PC-9 (cell line): ENCODE measurements at regions not wholly inside any gene's neighbourhood (a gene's known extent, or its start where the extent isn't known, plus 50 kb on each side); places are given as distances from the start of the nearest gene placed in this dataset.

Source experiments
- BruUV-seq: library from RNA; stranded (reverse); fragments of 400-500 nt; replicated peaks from 2 replicates; lab custom pipeline; 2021; lab: Mats Ljungman, UMichigan
- CTCF ChIA-PET: fragments of 300-600 bp; sonication (Branson Sonifier 250); formaldehyde crosslinking; loops from one replicate; lab custom pipeline; 2022; ENCODE audit warnings: antibody characterized with exemption; lab: Charles Lee
- POLR2A ChIA-PET: fragments of 300-600 bp; sonication (Branson Sonifier 250); formaldehyde crosslinking; loops from one replicate; lab custom pipeline; 2022; ENCODE audit warnings: antibody characterized with exemption; ENCODE audit not compliant: unreplicated experiment; lab: Charles Lee
- DNase-seq, 2 experiments: peaks; one replicate each; pipeline versions ENCODE4 v3.0.0 to v3.0.0-alpha.2; 2015 to 2022; ENCODE audit warnings: mixed read lengths in 1 of 2
- H2AFZ ChIP-seq: fragments of 200-600 bp; sonication (generic); 2 replicates; pipeline ENCODE4 v1.8.1; 2017; ENCODE audit warnings: antibody characterized with exemption
- H3F3A ChIP-seq: fragments of 200-600 bp; sonication (generic); 2 replicates; pipeline ENCODE4 v1.8.1; 2017; ENCODE audit warnings: antibody characterized with exemption, mild to moderate bottlenecking, low read depth; ENCODE audit not compliant: insufficient read depth
- H3K27ac ChIP-seq: fragments of 200-600 bp; sonication (generic); 2 replicates; pipeline ENCODE4 v1.6.1; 2016; ENCODE audit warnings: mixed run types
- H3K27me3 ChIP-seq: fragments of 200-600 bp; sonication (generic); 2 replicates; pipeline ENCODE4 v1.6.1; 2016; ENCODE audit warnings: low read depth, mixed run types; ENCODE audit not compliant: insufficient read depth
- H3K36me3 ChIP-seq: fragments of 200-600 bp; sonication (generic); 2 replicates; pipeline ENCODE4 v1.6.1; 2016; ENCODE audit warnings: low read depth, mixed run types
- H3K4me1 ChIP-seq: fragments of 200-600 bp; sonication (generic); replicated peaks from 2 replicates; pipeline ENCODE4 v1.6.1; 2016; ENCODE audit warnings: mixed run types; ENCODE audit not compliant: insufficient read depth
- H3K4me2 ChIP-seq: fragments of 200-600 bp; sonication (generic); 2 replicates; pipeline ENCODE4 v1.6.1; 2017; ENCODE audit warnings: mixed run types
- H3K4me3 ChIP-seq: fragments of 200-600 bp; sonication (generic); 2 replicates; pipeline ENCODE4 v1.6.1; 2016; ENCODE audit warnings: mixed run types
- H3K79me2 ChIP-seq: fragments of 200-600 bp; sonication (generic); 2 replicates; pipeline ENCODE4 v1.6.1; 2017; ENCODE audit warnings: low read depth, mixed run types
- H3K9me2 ChIP-seq: fragments of 200-600 bp; sonication (generic); 2 replicates; pipeline ENCODE4 v1.8.1; 2017; ENCODE audit warnings: mild to moderate bottlenecking; ENCODE audit not compliant: insufficient read depth
- H3K9me3 ChIP-seq: fragments of 200-600 bp; sonication (generic); 2 replicates; pipeline ENCODE4 v1.8.1; 2016; ENCODE audit warnings: low read depth; ENCODE audit not compliant: insufficient read depth
- H4K20me1 ChIP-seq: fragments of 200-600 bp; sonication (generic); 2 replicates; pipeline ENCODE4 v1.8.1; 2017; ENCODE audit not compliant: insufficient read depth
- EZH2 ChIP-seq: fragments of 200-600 bp; sonication (generic); IDR thresholded peaks from 2 replicates; pipeline ENCODE4 v1.8.0; 2017; ENCODE audit warnings: antibody characterized with exemption, low read depth
- intact Hi-C: fragments of 100-400 bp; cut with micrococcal nuclease; formaldehyde crosslinking; loops from one replicate; pipeline ENCODE4 v1.10.0; 2022; ENCODE audit not compliant: unreplicated experiment
- TF ChIP-seq, protein P1 (sequence below): fragments of 200-600 bp; sonication (generic); conservative IDR thresholded peaks from 2 replicates; pipeline ENCODE4 v1.6.1; 2017; ENCODE audit warnings: mixed run types, antibody characterized with exemption, mild to moderate bottlenecking, moderate library complexity

DNA sequence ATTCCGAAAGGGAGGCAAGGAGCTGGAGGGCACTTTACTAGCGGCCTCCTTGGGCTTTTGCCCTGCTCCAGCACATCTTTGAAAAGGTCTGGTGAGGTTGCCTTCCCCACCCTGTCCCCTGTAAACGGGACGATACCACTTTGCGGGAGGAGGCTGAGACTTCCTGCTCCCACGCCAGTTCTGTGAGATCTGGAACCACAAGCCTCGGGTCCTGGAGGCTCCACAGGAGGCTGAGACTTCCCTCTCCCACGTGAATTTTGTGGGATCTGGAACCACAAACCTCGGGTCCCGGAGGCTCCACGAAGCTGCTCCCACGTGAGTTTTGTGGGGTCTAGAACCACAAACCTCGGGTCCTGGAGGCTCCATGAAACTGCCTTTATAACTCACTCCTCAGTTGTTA, 209.3 kb downstream of the DLL1 start:
- H3K4me3 ChIP-seq: no peak overlapping the region
- H3K27me3 ChIP-seq: peaks cover 79% of the 10 kb centered on the region
- no peak overlapping the region for H2AFZ ChIP-seq
- H3K9me2 ChIP-seq: no peaks in the 10 kb centered on the region
- no peaks in the 10 kb centered on the region for H3K4me1 ChIP-seq
- no TSS peak for BruUV-seq
- no peaks in the 10 kb centered on the region for H3K79me2 ChIP-seq
- H3F3A ChIP-seq: no peaks in the 10 kb centered on the region
- TF ChIP-seq EZH2: no peak
- TF ChIP-seq, protein P1, sequence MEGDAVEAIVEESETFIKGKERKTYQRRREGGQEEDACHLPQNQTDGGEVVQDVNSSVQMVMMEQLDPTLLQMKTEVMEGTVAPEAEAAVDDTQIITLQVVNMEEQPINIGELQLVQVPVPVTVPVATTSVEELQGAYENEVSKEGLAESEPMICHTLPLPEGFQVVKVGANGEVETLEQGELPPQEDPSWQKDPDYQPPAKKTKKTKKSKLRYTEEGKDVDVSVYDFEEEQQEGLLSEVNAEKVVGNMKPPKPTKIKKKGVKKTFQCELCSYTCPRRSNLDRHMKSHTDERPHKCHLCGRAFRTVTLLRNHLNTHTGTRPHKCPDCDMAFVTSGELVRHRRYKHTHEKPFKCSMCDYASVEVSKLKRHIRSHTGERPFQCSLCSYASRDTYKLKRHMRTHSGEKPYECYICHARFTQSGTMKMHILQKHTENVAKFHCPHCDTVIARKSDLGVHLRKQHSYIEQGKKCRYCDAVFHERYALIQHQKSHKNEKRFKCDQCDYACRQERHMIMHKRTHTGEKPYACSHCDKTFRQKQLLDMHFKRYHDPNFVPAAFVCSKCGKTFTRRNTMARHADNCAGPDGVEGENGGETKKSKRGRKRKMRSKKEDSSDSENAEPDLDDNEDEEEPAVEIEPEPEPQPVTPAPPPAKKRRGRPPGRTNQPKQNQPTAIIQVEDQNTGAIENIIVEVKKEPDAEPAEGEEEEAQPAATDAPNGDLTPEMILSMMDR: no peak
- no peaks in the 10 kb centered on the region for H4K20me1 ChIP-seq
- intact Hi-C loops: no loop called here
- ChIA-PET POLR2A (no interaction called here), CTCF (no interaction called here)
- no peak for DNase-seq
- no peaks in the 10 kb centered on the region for H3K9me3 ChIP-seq
- H3K4me2 ChIP-seq: no peak overlapping the region
- no peak overlapping the region for H3K27ac ChIP-seq
- no peaks in the 10 kb centered on the region for H3K36me3 ChIP-seq

DNA sequence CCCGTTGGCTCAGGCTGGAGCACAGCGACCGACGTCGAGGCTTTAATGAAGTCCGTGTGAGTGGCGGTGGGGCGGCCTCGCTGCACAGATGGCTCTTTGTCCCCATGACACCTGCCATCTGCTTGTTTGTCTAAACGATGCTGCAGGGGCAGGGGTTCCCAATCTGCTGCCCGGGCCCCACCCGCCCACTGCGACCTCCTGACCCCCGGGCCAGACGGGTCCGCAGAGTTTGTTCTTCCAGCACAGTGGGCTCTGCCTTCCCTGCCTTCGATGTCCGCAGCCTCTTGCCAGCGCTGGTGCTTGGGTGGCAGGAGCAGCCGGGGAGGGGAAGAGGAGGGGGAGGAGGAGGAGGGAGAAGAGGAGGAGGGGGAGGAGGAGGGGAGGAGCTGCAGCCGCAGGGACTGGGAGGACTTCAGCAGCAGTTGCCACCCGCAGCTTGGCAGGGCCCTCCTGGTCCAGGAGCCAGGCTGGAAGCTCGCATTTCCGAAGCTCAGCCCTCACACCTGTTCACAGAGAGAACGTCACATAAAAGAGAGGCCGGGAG, 210.0 kb downstream of the DLL1 start:
- TF ChIP-seq, protein P1: no peak
- no peak for TF ChIP-seq EZH2
- POLR2A ChIA-PET: no interaction called here
- BruUV-seq: no TSS peak

DNA sequence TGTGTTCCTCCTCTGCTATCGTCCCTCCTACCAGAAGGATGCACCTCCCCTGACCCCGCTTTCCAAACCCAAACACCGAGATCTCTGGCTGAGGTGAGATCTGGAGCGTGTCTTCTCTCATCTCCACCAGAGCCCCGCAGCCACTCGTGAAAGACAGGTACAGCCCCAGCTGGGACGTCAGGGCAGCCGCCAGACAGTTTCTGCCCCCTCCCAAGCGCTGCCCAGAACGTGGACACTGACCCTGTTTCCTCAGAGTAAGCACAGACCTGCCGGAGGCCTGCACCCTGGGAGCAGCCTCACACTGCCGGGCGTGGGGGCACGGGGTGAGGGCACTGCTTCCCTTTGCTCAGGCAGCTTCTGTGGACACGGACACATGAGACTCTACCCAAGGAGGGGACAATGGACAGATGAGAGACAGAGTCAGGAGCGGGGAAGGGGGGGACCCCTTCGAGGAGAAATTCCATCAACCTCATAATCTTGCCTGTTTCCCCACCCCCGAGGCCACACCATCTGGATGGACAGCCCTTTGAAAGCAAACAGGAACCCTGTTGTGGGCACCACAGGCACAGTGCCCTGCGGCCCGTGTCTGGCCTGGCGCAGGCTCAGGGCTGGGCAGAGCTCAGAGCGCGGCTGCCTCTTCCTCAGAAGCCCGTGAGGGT, 210.6 kb downstream of the DLL1 start:
- ChIA-PET POLR2A (no interaction called here), CTCF (no interaction called here)

More for the DNA sequence above, 210.0 kb downstream of the DLL1 start:
- Histone ChIP-seq H3K27me3 (peaks cover 83% of the 10 kb centered on the region), H3K27ac (no peak overlapping the region), H3K79me2 (no peaks in the 10 kb centered on the region), H4K20me1 (no peaks in the 10 kb centered on the region), H3K4me2 (no peak overlapping the region), H3K4me3 (no peak overlapping the region), H2AFZ (no peak overlapping the region), H3K9me3 (no peaks in the 10 kb centered on the region), H3K36me3 (no peaks in the 10 kb centered on the region), H3F3A (no peaks in the 10 kb centered on the region), H3K9me2 (no peaks in the 10 kb centered on the region), H3K4me1 (no peaks in the 10 kb centered on the region)
- intact Hi-C loops: no loop called here
- no peak for DNase-seq
- CTCF ChIA-PET: no interaction called here

More for the DNA sequence above, 210.6 kb downstream of the DLL1 start:
- no peak overlapping the region for H3K4me3 ChIP-seq
- H3F3A ChIP-seq: no peaks in the 10 kb centered on the region
- H3K4me1 ChIP-seq: no peaks in the 10 kb centered on the region
- TF ChIP-seq, protein P1: no peak
- TF ChIP-seq EZH2: no peak
- no peak overlapping the region for H2AFZ ChIP-seq
- no peaks in the 10 kb centered on the region for H3K79me2 ChIP-seq
- intact Hi-C loops: no loop called here
- no peak overlapping the region for H3K27ac ChIP-seq
- no TSS peak for BruUV-seq
- no peak for DNase-seq
- H3K36me3 ChIP-seq: no peaks in the 10 kb centered on the region
- H4K20me1 ChIP-seq: no peaks in the 10 kb centered on the region
- peaks cover 78% of the 10 kb centered on the region for H3K27me3 ChIP-seq
- H3K9me3 ChIP-seq: no peaks in the 10 kb centered on the region
- H3K4me2 ChIP-seq: no peak overlapping the region
- H3K9me2 ChIP-seq: no peaks in the 10 kb centered on the region
